ENCODE measurements at regions not wholly inside any gene's neighbourhood (a gene's known extent, or its start where the extent isn't known, plus 50 kb on each side); places are given as distances from the start of the nearest gene placed in this dataset.

GRCh38 chr6:26216359-26216885 is 129.2 kb downstream of the HFE start:
- DNase-seq (ENCODE audit: low spot score), result peak; percentile 92

- DNase-seq (ENCODE audit: low spot score), result peak; percentile 52
Observed at GRCh38 chr6:26216886-26217713, 129.9 kb downstream of the HFE start.

GRCh38 chr6:26217714-26218075 is 130.5 kb downstream of the HFE start:
- DNase-seq (ENCODE audit: low spot score), result no peak

GRCh38 chr6:26218824-26219223 is 131.6 kb downstream of the HFE start:
- DNase-seq (ENCODE audit: low spot score), result no peak

GRCh38 chr6:26220145-26220970 is 133.1 kb downstream of the HFE start:
- DNase-seq (ENCODE audit: low spot score), result no peak

GRCh38 chr6:26221186-26221585 is 134.0 kb downstream of the HFE start:
- DNase-seq (ENCODE audit: low spot score), result no peak

GRCh38 chr6:26222571-26222970 is 135.3 kb downstream of the HFE start:
- DNase-seq (ENCODE audit: low spot score), result no peak

GRCh38 chr6:26223228-26223627 is 136.0 kb downstream of the HFE start:
- DNase-seq (ENCODE audit: low spot score), result no peak

- DNase-seq (ENCODE audit: low spot score), result peak; percentile 89
Observed at GRCh38 chr6:26223650-26224546, 136.7 kb downstream of the HFE start.

- no peak for DNase-seq (ENCODE audit: low spot score)
Observed at GRCh38 chr6:26224547-26224912, 137.3 kb downstream of the HFE start.

GRCh38 chr6:26224940-26225847 is 138.0 kb downstream of the HFE start:
- DNase-seq (ENCODE audit: low spot score), result peak; percentile 77

- no peak for DNase-seq (ENCODE audit: low spot score)
Observed at GRCh38 chr6:26225848-26226578, 138.8 kb downstream of the HFE start.

- DNase-seq (ENCODE audit: low spot score), result no peak
Observed at GRCh38 chr6:26226579-26226967, 138.4 kb upstream of the BTN3A2 start.

- no peak for DNase-seq (ENCODE audit: low spot score)
Observed at GRCh38 chr6:26230351-26230750, 134.6 kb upstream of the BTN3A2 start.

GRCh38 chr6:26231006-26231587 is 133.9 kb upstream of the BTN3A2 start:
- DNase-seq (ENCODE audit: low spot score), result no peak

GRCh38 chr6:26232306-26232939 is 132.6 kb upstream of the BTN3A2 start:
- no peak for DNase-seq (ENCODE audit: low spot score)

- DNase-seq (ENCODE audit: low spot score), result no peak
Observed at GRCh38 chr6:26232940-26233648, 131.9 kb upstream of the BTN3A2 start.

GRCh38 chr6:26233649-26234420 is 131.2 kb upstream of the BTN3A2 start:
- DNase-seq (ENCODE audit: low spot score), result peak; percentile 66

All from AG08395 (cell line).